Activated naive CD4-positive, alpha-beta T cell treated with anti-CD3 and anti-CD28 coated beads for 36 hours (primary cell): ENCODE measurements at regions not wholly inside any gene's neighbourhood (a gene's known extent, or its start where the extent isn't known, plus 50 kb on each side); places are given as distances from the start of the nearest gene placed in this dataset.

ENCODE experiments used
- CTCF ChIA-PET: fragments of 350-600 bp; sonication (Branson Sonifier 250); formaldehyde crosslinking; loops from one replicate; lab custom pipeline; 2021; ENCODE audit warnings: antibody characterized with exemption; lab: Charles Lee
- DNase-seq: peaks from one replicate; pipeline ENCODE4 v3.0.0-alpha.2; 2020
- H3K27ac Mint-ChIP-seq: one replicate; pipeline ENCODE4 v1.8.0; 2021; ENCODE audit warnings: mild to moderate bottlenecking, mixed read lengths
- H3K27me3 Mint-ChIP-seq: one replicate; pipeline ENCODE4 v1.8.0; 2021; ENCODE audit warnings: low read depth, mixed read lengths
- H3K36me3 Mint-ChIP-seq: one replicate; pipeline ENCODE4 v1.8.0; 2021; ENCODE audit warnings: low read depth, mixed read lengths
- H3K4me1 Mint-ChIP-seq: one replicate; pipeline ENCODE4 v1.8.0; 2021; ENCODE audit warnings: low read depth, mixed read lengths
- H3K4me3 Mint-ChIP-seq: one replicate; pipeline ENCODE4 v1.8.0; 2021; ENCODE audit warnings: mild to moderate bottlenecking, moderate library complexity, mixed read lengths
- H3K9me3 Mint-ChIP-seq: one replicate; pipeline ENCODE4 v1.8.0; 2021; ENCODE audit warnings: mixed read lengths
- intact Hi-C: fragments of 100-400 bp; cut with micrococcal nuclease; formaldehyde crosslinking; loops from one replicate; pipeline ENCODE4 v1.15.1; 2023

GRCh38 chr16:49018259-49018931, 263.2 kb downstream of the CBLN1 start:
- H3K4me1 Mint-ChIP-seq = no peaks in the 10 kb centered on the region
- no peak overlapping the region for H3K4me3 Mint-ChIP-seq
- no peak for DNase-seq
- H3K36me3 Mint-ChIP-seq = no peaks in the 10 kb centered on the region
- CTCF ChIA-PET = no interaction called here
- no peak overlapping the region for H3K27ac Mint-ChIP-seq
- no peaks in the 10 kb centered on the region for H3K9me3 Mint-ChIP-seq
- peaks cover 5% of the 10 kb centered on the region for H3K27me3 Mint-ChIP-seq
- intact Hi-C loops = no loop called here

- H3K27me3 Mint-ChIP-seq = peaks cover 5% of the 10 kb centered on the region
- DNase-seq = no peak
- no peak overlapping the region for H3K27ac Mint-ChIP-seq
- CTCF ChIA-PET = no interaction called here
- H3K4me1 Mint-ChIP-seq = no peaks in the 10 kb centered on the region
- H3K36me3 Mint-ChIP-seq = no peaks in the 10 kb centered on the region
- intact Hi-C loops = no loop called here
- no peaks in the 10 kb centered on the region for H3K9me3 Mint-ChIP-seq
- no peak overlapping the region for H3K4me3 Mint-ChIP-seq
Measured at GRCh38 chr16:49017501-49017900, 264.1 kb downstream of the CBLN1 start.

- Mint-ChIP-seq H3K27me3 (peaks cover 2% of the 10 kb centered on the region), H3K4me3 (no peak overlapping the region), H3K36me3 (no peaks in the 10 kb centered on the region), H3K9me3 (no peaks in the 10 kb centered on the region), H3K27ac (no peak overlapping the region), H3K4me1 (no peaks in the 10 kb centered on the region)
- no peak for DNase-seq
- intact Hi-C loops = no loop called here
- CTCF ChIA-PET = no interaction called here
Measured at GRCh38 chr16:49016461-49016860, 265.2 kb downstream of the CBLN1 start.

- peaks cover under 1% of the 10 kb centered on the region for H3K27me3 Mint-ChIP-seq
- H3K4me1 Mint-ChIP-seq = no peaks in the 10 kb centered on the region
- intact Hi-C loops = no loop called here
- no peaks in the 10 kb centered on the region for H3K36me3 Mint-ChIP-seq
- H3K4me3 Mint-ChIP-seq = no peak overlapping the region
- CTCF ChIA-PET = no interaction called here
- DNase-seq = no peak
- H3K27ac Mint-ChIP-seq = no peak overlapping the region
- H3K9me3 Mint-ChIP-seq = no peaks in the 10 kb centered on the region
Measured at GRCh38 chr16:49015225-49015592, 266.4 kb downstream of the CBLN1 start.

- intact Hi-C loops = no loop called here
- H3K4me1 Mint-ChIP-seq = no peaks in the 10 kb centered on the region
- CTCF ChIA-PET = no interaction called here
Measured at GRCh38 chr16:49014277-49015224, 267.1 kb downstream of the CBLN1 start.

GRCh38 chr16:49013727-49014080, 267.9 kb downstream of the CBLN1 start:
- H3K4me3 Mint-ChIP-seq = no peak overlapping the region
- CTCF ChIA-PET = no interaction called here
- no peak for DNase-seq
- H3K4me1 Mint-ChIP-seq = no peaks in the 10 kb centered on the region
- H3K36me3 Mint-ChIP-seq = no peaks in the 10 kb centered on the region
- intact Hi-C loops = no loop called here
- H3K27me3 Mint-ChIP-seq = no peaks in the 10 kb centered on the region
- H3K9me3 Mint-ChIP-seq = no peaks in the 10 kb centered on the region
- no peak overlapping the region for H3K27ac Mint-ChIP-seq

More at GRCh38 chr16:49014277-49015224, 267.1 kb downstream of the CBLN1 start:
- Mint-ChIP-seq H3K27ac (no peak overlapping the region), H3K4me3 (no peak overlapping the region), H3K9me3 (no peaks in the 10 kb centered on the region), H3K36me3 (no peaks in the 10 kb centered on the region), H3K27me3 (no peaks in the 10 kb centered on the region)
- DNase-seq = no peak

GRCh38 chr16:49012961-49013726, 268.5 kb downstream of the CBLN1 start:
- intact Hi-C loops = no loop called here
- Mint-ChIP-seq H3K9me3 (peaks cover under 1% of the 10 kb centered on the region), H3K27me3 (no peaks in the 10 kb centered on the region), H3K36me3 (no peaks in the 10 kb centered on the region), H3K4me1 (no peaks in the 10 kb centered on the region), H3K27ac (no peak overlapping the region), H3K4me3 (no peak overlapping the region)
- no peak for DNase-seq
- CTCF ChIA-PET = no interaction called here

- peaks cover 3% of the 10 kb centered on the region for H3K9me3 Mint-ChIP-seq
- intact Hi-C loops = no loop called here
- CTCF ChIA-PET = no interaction called here
- no peak overlapping the region for H3K4me3 Mint-ChIP-seq
- H3K36me3 Mint-ChIP-seq = no peaks in the 10 kb centered on the region
- DNase-seq = no peak
- no peak overlapping the region for H3K27ac Mint-ChIP-seq
- no peaks in the 10 kb centered on the region for H3K4me1 Mint-ChIP-seq
- H3K27me3 Mint-ChIP-seq = no peaks in the 10 kb centered on the region
Measured at GRCh38 chr16:49011901-49012300, 269.7 kb downstream of the CBLN1 start.

- H3K4me3 Mint-ChIP-seq = no peak overlapping the region
- CTCF ChIA-PET = no interaction called here
Measured at GRCh38 chr16:49010879-49011278, 270.8 kb downstream of the CBLN1 start.

GRCh38 chr16:49010396-49010795, 271.2 kb downstream of the CBLN1 start:
- H3K27ac Mint-ChIP-seq = no peak overlapping the region
- no peak for DNase-seq
- intact Hi-C loops = no loop called here
- no peak overlapping the region for H3K4me3 Mint-ChIP-seq
- peaks cover 5% of the 10 kb centered on the region for H3K9me3 Mint-ChIP-seq
- no peaks in the 10 kb centered on the region for H3K36me3 Mint-ChIP-seq
- no peaks in the 10 kb centered on the region for H3K4me1 Mint-ChIP-seq
- CTCF ChIA-PET = no interaction called here
- H3K27me3 Mint-ChIP-seq = no peaks in the 10 kb centered on the region

More at GRCh38 chr16:49010879-49011278, 270.8 kb downstream of the CBLN1 start:
- intact Hi-C loops = no loop called here
- H3K36me3 Mint-ChIP-seq = no peaks in the 10 kb centered on the region
- no peak overlapping the region for H3K27ac Mint-ChIP-seq
- peaks cover 5% of the 10 kb centered on the region for H3K9me3 Mint-ChIP-seq
- H3K4me1 Mint-ChIP-seq = no peaks in the 10 kb centered on the region
- no peaks in the 10 kb centered on the region for H3K27me3 Mint-ChIP-seq
- no peak for DNase-seq

GRCh38 chr16:49009204-49009603, 272.4 kb downstream of the CBLN1 start:
- CTCF ChIA-PET = interaction anchor here (0.6 kb wide), 1 partner anchor 34 kb away, joined by 7 read pairs; no protein-coding TSS in a partner anchor
- no peak for DNase-seq
- H3K36me3 Mint-ChIP-seq = no peaks in the 10 kb centered on the region
- peaks cover 5% of the 10 kb centered on the region for H3K9me3 Mint-ChIP-seq
- H3K4me3 Mint-ChIP-seq = no peak overlapping the region
- H3K4me1 Mint-ChIP-seq = no peaks in the 10 kb centered on the region
- H3K27me3 Mint-ChIP-seq = no peaks in the 10 kb centered on the region
- H3K27ac Mint-ChIP-seq = no peak overlapping the region
- intact Hi-C loops = no loop called here

GRCh38 chr16:49003992-49004391, 277.6 kb downstream of the CBLN1 start:
- H3K27me3 Mint-ChIP-seq = no peaks in the 10 kb centered on the region
- peaks cover 5% of the 10 kb centered on the region for H3K9me3 Mint-ChIP-seq
- no peak overlapping the region for H3K27ac Mint-ChIP-seq
- no peaks in the 10 kb centered on the region for H3K4me1 Mint-ChIP-seq
- intact Hi-C loops = no loop called here
- no peak overlapping the region for H3K4me3 Mint-ChIP-seq
- CTCF ChIA-PET = no interaction called here
- H3K36me3 Mint-ChIP-seq = no peaks in the 10 kb centered on the region
- no peak for DNase-seq
